Hepatic stellate cell (primary cell): ENCODE measurements at regions not wholly inside any gene's neighbourhood (a gene's known extent, or its start where the extent isn't known, plus 50 kb on each side); places are given as distances from the start of the nearest gene placed in this dataset.

ENCODE experiments used
- DNase-seq: peaks from one replicate; pipeline ENCODE4 v3.0.0; 2011; ENCODE audit warnings: low spot score

DNA sequence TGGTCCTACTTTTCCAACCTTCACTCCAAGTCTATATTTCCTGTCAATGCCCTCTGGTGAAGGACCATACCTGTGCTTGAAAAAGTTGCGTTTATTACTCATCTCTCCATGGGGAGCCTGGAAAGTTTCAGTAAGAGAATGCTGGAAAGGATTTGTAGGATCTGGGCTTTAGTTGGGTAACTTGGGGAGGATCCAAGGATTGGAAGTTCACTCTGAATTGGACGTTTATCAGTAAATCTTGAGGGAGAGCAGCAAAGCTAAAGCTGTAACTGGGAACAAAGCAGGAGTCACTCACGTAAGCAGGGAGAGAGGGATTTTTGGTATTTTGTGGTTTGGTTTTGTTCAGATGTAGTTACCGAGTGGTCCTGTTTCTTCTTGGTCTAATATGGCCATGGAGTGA, 51.4 kb upstream of the NPVF start:
- no peak for DNase-seq

DNA sequence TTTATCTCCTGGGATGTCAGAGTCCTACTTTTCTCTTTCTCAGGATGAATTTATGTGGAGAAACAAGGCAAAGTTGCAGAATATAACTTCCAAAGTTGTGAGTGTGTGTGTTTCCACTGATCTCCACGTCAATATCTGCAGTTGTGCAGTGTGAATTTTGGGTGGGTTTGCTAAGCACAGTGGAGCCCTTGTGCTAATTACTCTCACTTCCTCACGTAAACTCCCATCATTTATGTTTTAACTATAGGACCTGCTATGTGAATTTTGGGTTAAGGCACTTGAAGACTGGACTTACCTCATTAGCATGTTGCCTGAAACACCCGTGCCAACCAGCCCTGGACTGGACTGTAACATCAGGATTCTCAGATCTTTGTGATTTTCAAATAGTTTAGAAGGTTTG, 51.9 kb upstream of the NPVF start:
- DNase-seq = no peak

DNA sequence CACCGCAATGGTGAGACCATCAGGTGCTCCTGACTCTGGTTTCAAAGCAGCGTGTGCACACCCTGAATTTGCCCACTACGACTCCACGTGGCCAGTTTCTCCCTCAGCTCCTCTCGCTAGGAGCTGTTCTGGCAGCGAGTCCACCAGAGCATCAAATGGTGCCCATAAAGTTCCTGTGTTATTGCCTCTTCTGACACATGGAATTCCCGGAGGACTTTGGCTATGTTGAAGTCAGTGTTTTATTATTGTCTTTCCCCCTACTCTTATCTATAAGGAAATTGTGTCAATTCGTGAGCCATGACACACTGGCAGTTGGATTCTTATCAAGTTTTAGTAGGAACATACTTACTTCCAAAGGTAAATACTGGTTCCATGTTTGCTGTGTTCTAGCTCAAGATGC, 53.9 kb upstream of the NPVF start:
- DNase-seq = no peak

DNA sequence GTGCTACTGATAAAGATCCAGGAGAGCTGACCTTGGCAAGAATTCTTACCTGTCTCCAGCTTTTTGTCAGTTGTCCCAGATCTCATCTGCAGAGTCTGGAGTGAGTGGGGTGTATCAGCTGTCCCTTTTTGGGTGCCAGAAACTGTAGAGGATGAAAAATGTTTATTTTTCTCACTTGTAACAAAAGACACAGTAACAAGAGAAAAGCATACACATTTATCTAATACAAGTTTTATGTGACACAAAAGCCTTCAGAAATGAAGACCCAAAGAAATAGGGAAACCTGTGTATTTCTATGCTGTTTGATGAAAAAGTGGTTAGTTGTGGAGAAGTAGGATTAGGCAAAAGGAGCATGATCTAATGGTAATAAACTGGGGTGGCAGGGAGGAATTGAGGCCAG, 58.5 kb upstream of the NPVF start:
- no peak for DNase-seq

DNA sequence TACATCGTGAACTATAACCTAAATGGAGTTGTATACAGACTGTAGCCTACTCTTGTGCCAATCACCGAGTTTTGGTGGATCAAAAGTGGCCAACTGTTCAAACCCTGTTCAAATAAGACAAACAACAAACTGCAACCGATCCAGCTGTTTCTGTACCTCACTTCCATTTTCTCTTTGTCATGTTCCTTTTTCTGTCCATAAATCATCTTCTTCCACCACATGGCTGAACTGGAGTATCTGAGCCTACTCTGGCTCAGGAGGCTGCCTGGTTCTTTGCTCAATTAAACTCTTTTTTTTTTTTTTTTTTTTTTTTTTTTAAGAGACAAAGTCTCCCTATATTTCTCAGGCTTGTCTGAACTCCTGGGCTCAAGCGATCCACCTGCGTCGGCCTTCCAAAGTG, 59.0 kb upstream of the NPVF start:
- no peak for DNase-seq

DNA sequence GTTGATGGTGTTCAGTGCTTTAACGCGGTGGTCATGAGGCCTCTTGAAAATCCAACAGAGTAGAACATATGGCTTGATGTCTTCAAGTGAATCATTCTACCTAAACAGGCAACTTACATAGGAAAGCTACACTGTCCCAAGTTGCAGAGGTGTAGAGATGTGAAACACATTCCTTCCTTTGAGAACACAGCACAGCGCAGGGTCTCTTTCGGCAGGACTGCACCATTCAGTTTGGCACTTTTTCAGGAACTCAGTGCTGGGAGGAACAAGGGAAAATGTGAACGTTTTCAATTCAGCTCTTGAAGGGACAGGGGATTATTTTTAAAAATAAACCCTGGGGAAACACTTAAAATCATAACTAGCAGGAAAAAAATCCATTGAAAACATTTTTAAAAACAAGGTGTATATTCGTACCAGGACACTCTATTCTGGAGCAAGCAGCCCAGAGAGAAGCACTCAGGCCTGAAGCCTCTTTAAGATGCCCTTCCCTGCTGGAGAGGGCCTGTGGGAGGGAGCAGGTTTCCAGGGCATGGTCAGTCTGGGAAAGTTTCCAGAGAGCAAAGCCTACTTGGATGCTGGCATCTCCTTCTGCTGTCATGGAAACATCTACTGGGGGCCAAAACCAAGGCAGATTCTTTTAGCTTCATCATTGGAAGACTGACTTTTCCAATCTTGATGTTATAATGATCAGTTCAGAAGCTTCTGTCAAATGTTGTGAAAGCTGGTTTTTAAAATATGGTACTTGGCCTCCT, 60.4 kb upstream of the NPVF start:
- DNase-seq = no peak

DNA sequence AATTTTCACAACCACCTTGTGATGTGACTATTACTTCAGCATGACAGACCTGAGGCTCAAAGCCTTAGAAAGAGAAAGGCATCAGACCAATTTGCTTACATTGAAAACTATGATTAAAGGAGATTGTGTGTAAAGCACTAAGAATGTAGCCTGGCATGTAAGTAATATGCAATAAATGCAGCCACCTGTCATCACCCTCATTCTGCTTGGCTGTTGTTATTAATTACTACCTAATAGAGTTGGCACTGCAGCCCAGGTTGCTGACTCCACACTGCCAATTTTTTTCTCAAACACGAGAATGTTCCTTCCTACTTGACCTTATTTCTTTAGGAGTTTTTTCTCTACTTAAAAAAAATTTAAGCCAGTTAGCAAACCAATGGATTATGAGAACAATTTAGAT, 61.2 kb upstream of the NPVF start:
- DNase-seq = no peak

DNA sequence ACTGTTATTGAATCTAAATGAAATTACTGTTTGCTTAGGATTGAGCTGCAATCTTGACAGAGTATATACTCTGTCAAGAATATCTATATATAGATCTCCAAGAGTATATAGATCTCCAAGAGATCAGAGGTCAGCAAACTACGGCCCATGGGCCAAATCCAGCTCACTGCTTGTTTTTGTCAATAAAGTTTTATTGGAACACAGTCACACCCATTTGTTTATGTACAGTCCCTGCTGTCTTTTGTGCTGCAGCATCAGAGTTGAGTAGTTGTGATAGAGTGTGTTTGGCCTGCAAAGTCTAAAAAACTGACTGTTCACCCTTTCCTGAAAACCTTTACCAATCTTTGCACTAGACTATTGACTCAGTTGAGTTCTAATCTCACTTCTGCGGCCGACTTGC, 66.3 kb upstream of the NPVF start:
- DNase-seq = no peak

DNA sequence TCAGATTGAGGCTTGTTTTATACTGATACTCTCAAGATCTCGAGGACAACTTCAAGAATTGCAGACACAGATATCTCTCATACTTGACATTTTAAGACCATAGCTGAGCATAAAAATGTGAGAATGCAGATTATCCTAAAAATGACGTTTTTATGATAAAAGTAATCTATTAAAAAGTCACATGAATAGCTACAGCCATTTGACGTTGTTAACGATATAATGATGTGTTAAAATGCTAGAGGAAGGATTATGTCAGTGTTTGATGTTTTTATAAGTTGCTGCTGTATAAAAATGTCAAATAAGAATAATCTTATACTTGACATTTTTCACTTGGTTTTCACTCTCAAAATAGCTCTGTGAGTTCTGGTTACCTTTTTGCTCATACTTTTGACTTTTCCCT, 67.1 kb upstream of the NPVF start:
- no peak for DNase-seq

DNA sequence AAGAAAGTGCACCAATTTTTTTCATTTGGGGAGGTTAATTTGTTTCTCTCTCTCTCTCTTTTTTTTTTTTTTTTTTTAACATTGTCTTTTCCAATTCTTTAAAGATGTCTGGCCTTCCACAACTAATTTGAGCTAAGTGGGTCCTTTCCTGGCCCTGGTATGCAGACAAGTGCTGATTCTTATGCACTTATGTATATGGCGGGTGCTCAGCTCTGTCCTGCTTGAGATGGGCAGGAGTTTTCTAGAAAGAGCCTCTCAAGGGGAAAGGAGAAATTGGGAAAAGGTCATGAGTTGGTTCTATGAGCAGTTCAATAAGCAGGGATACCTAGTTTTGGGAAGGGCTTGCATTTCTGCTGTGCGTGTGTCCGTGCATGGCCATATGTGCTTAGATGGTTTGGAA, 67.8 kb upstream of the NPVF start:
- DNase-seq = no peak

DNA sequence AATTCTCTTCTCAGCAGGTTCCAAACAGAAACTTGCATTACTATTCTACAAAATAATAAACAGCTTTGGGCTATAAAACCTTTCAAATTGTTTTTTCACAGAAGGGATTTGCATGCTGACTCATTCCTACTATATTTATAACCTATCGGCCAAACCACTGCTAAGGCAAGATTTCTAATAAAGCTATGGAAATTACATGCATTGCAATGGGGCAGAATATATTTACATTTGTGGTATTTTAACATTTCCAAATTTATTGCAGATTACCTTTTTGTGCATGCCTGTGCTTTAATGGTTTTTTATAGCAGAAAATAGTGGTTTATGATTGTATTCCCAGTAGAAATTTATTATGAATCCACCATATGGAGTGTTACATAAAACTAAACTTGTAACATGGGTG, 69.0 kb upstream of the NPVF start:
- no peak for DNase-seq

DNA sequence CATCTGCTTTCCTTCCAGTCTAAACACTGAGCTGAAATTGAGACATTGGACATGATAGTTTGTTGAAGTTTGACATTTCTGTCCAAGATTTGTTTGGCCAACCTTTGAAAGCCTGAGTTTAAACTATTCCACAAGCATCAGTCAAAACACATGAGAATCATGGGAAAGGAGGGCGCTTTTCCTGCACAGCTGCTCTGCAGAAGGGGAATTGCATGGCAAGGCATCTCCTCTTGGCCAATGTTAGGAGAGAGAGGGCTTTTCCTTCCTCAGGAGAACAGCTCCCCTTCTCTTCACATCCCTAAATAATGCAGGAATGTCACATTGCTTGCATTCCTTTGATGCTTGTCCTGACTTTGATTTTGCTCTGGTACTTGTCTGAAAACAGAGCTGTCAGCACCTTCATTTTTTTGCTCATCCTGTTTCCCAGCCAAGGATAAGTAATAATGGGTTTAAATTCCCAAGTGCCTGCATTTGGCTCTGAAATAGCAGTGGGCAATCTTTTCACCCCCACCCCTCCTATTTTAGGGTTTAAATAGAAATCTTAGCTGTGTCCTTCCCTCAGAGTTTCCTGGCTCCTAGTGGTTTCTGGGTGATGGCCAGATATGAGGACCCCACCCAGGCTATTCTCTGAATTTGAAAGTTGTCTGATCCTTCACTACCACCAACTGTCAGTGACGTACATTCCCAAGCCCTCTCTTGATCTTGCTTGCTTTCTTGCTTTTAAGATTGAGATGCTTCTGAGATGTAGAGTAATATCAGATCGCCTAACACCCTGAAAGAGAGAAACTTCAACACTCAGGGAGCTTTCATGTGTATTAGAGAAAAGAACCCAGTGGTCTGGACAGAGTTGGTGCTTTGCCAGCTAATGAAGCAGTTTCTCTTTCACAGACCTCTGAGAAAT, 75.2 kb upstream of the NPVF start:
- no peak for DNase-seq

DNA sequence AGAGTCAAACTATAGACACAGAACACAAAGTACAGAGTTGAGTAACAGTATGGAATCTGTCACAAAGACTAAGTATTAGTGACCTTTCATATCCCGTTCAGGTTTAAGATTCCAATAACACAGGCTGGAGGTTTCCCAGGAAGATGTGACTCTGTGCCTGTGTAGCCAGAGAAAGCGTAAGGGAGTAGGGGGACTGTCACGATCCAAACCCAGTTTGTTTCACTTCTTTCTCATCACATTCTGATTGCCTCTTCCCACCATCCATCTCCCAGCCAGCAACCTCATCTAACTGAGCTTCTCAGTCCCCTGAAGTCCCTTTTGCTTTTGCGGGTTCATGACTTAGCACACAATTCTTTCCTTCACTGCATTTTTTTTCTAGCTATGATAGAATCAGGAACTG, 76.4 kb upstream of the NPVF start:
- DNase-seq = no peak

DNA sequence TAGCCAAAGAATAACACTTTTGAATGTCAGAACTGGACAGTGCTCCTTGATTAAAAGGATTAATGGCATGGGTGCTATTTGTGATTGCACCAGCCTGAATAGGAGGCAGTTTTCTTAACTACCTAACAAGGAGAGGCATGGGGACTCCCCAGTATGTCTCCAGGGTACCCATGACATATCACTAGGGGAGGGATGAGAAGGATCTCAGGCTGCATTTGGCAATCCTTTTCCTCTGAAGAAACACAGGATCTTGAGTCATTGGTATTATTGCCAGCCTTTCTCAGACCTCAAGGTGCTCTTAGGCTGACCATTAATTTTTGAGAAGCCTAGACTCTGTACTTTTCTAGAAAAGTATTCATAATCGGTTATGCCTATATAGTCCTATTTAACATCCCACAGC, 77.5 kb upstream of the NPVF start:
- DNase-seq = no peak

DNA sequence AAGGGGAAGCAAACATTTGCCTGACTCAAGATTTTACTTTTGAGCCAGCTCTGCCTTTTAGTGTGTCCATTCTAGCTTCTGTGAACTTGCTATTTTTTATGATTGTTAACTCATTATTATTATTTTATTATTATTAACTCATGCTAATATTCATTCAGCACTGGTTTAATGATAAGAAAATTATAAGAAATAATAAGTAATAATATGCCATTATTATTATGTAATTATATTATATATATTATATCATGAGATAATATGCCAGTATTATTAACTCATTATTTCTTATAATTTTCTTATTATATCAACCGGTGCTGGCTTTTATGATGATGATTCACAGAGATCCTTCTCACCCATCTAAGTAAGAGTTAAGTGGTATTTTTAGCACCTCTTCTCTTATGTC, 79.3 kb upstream of the NPVF start:
- no peak for DNase-seq

DNA sequence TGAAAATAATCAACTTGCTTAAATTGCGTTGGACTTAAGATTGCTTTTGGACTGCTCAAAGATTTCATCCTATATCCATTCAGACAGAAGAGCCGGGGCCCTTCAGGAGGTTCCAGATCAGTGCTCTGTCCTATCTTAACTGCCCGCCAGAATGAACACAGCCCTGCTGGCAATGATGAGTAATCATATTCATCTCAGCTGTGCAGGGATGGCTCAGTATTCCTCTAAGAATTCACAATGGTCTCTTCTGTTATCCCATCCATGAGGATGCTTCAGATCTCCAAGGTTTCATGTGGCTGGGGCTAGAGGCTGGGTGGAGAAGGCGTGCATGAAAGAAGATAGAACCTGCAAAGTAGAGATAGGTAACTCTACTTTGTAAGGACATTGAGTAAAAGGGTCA, 80.0 kb upstream of the NPVF start:
- DNase-seq = no peak

DNA sequence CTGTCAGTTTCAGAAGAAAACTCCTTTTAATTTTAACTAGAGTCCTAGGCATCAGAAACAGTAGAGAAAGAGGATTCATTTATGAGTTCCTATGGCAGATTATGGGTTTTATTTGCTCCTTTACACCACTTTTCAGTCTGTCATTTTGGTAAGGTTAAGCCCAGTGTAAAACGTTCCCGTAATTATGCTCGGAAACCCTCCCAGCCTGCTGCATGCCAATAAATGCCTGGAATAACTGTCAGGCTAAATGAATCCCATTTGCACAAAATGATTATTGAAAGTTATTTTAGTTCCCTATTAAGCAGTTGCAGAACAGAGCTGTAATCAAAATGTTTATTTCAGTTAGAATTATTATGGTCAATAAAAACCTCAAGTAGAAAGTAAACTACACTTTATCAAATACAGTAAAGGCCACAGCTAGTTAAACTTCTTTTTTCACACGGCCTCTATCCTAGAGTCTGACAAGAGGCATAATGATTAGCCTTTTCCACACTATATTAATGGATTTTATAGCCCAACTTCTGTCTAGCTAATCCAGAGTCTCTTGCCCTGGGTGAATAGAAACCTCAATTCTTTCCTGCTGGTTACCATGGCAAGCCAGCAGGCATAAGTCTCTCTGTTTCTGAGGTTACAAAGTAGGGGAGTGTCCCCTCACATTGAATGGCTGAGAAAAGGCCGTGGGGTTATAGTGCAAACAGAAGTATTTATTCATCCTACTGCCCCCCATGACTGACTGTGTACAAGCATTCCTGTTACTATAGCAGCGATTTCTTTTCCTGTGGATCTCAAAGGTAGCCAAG, 80.8 kb upstream of the NPVF start:
- DNase-seq = no peak

DNA sequence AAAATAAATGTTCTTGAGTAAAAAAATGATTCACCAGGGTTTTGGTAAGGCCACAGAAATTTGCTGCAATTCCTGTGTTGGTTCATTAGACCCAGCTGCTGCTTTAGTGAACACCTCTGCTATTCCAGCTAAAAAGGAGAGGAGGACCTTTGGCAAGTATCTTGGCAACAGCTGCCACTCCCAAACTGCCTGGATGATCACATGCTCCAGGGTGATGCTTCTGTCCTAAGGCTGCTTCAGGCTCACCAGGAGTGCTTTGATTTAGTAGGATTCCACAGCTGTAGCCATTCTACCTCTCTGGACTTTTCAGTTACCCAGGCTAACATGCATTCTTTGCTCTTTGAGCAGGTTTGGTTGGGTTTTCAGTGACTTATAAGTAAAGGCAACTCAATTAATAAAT, 82.6 kb upstream of the NPVF start:
- DNase-seq = no peak

DNA sequence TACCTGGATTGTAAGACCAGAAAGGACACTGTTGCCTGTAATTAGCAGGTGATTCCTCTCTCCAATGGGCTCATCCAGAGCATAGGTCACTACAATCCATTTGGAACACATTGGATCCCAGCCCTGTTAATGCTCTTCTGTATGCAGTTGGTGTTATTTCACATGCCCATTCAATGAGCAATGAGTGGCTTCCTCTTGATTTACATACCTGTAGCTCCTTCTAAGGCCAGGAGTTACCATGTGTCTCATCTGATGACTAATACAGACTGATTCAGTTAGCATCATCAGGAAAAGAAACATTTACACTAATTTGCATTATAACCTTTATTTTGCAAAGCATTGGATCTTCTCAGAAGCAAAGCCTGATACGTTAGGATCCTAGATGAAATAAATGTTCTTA, 83.1 kb upstream of the NPVF start:
- no peak for DNase-seq

DNA sequence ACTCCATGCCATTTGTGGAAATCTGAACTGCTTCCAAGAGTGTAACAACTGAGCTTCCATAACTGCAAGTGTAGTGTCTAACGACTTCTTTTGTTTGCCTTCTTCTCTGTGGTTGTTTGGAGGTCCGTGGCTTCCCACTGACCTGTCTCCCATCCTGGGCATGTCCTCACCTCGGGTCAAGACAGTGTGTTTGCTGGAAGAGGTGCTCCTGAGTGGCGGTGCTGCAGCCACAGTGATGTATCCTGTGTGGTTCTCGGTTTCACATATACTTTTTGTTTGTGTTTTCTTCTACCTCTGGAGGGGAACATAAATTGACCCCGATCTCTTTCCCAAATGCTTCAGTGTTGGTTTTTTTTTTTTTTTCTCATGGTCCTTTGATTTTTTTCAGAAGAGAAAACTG, 84.7 kb upstream of the NPVF start:
- DNase-seq = no peak

DNA sequence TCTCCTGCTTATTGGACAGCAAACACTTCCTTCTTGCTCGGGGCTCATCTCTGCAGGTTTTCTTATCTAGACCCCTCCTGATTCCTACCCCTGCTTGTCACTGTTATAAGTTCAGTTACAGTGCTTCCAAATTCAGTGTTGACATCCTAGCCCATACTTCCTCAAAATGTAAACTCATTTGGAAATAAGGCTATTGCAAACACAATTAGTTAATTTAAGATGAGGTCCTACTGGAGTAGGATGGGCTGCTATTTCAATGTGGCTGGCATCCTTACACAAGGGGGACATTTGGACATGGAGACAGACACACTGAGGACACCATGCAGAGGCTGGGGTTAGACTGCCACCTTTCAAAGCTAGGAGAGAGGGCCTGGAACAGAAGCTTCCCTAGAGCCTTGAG, 85.2 kb upstream of the NPVF start:
- no peak for DNase-seq

DNA sequence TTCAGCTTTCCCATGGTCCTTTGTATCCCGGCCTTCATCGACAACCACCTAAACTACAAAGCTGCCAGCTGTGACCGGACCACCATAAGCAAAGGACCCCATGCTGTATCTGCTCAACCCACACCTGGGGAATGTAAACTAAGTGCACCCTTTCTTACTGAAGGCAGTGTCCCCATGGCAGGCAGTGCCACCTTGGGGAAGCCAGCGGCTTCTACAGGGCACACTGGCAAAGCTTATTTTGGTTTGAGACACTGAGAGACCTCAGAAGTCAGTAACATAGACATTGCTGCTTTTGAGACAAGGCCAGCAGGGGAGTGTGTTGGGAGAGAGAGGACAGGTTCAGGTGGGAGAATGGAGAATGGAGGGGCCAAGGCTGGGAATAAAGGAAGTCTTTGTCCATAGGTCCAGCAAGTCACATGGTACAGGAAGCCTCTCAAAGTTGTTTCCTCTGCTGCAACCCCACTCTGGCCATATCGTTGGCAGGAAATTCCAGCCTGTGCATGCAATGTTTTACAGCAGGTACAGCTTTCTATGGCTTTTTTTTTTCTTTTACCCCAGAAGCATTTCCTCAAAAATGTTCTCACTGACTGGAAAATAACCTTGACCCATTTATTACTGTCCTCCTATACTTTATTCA, 85.9 kb upstream of the NPVF start:
- no peak for DNase-seq
